Ovary (tissue), 3 donors: ENCODE measurements at regions not wholly inside any gene's neighbourhood (a gene's known extent, or its start where the extent isn't known, plus 50 kb on each side); places are given as distances from the start of the nearest gene placed in this dataset.

ENCODE experiments used
- CTCF ChIP-seq, 3 donors: fragments of 450-650 bp in 2 of 3; fragments of 200-600 bp in 1 of 3; IDR thresholded peaks; one replicate each; pipeline versions ENCODE4 v1.5.1 to v1.8.0; 2016 to 2022; ENCODE audit warnings: antibody characterized with exemption in 3 of 3, mild to moderate bottlenecking in 1 of 3
- POLR2A ChIP-seq: fragments of 450-650 bp; IDR thresholded peaks from one replicate; pipeline ENCODE4 v1.6.1; 2017; ENCODE audit warnings: antibody characterized with exemption, mild to moderate bottlenecking, moderate library complexity
- donor health status: DM: no; HTN: no; CAD: no.

- TF ChIP-seq POLR2A (no peak), CTCF (IDR thresholded peaks at IDR 0.05) (no peak)
These were observed 514.2 kb downstream of the SOX6 start for GRCh38 chr11:15841931-15842740.
